HEK293 (cell line): ENCODE measurements at regions not wholly inside any gene's neighbourhood (a gene's known extent, or its start where the extent isn't known, plus 50 kb on each side); places are given as distances from the start of the nearest gene placed in this dataset.

ENCODE experiments used
- CTCF ChIA-PET: fragments of 350-600 bp; formaldehyde crosslinking; extraction: SDS; loops from one replicate; lab custom pipeline; 2021; ENCODE audit warnings: antibody characterized with exemption; lab: Yijun Ruan, JAX
- POLR2A ChIA-PET: fragments of 300-600 bp; formaldehyde crosslinking; extraction: SDS; loops from one replicate; lab custom pipeline; 2020; ENCODE audit warnings: antibody characterized with exemption, inconsistent platforms; lab: Yijun Ruan, JAX
- H3K27ac ChIP-seq: fragments of 200-500 bp; sonication (Bioruptor generic); 2 replicates; pipeline ENCODE4 v1.5.1; 2014; ENCODE audit warnings: low read depth, low read length, control low read depth, inconsistent platforms; ENCODE audit errors: extremely low read depth
- H3K36me3 ChIP-seq, 2 experiments: fragments of 200-500 bp in 1 of 2; sonication (Bioruptor generic) in 1 of 2; 1 replicate in 1 of 2; 2 replicates in 1 of 2; pipeline ENCODE4 v1.5.1; 2014 to 2017; ENCODE audit warnings: inconsistent platforms in 2 of 2, low read length in 2 of 2; ENCODE audit not compliant: control insufficient read depth in 2 of 2, insufficient read depth in 1 of 2
- H3K4me1 ChIP-seq: fragments of 200-500 bp; sonication (Bioruptor generic); 2 replicates; pipeline ENCODE4 v1.5.1; 2014; ENCODE audit warnings: mild to moderate bottlenecking, low read length, inconsistent platforms; ENCODE audit not compliant: control insufficient read depth, insufficient read depth
- H3K4me3 ChIP-seq: 2 replicates; pipeline ENCODE4 v1.5.1; 2011; ENCODE audit warnings: low read depth, mild to moderate bottlenecking, control low read depth, low read length, moderate library complexity
- H3K9me3 ChIP-seq: fragments of 200-500 bp; sonication (Bioruptor generic); 2 replicates; pipeline ENCODE4 v1.5.1; 2014; ENCODE audit warnings: low read depth, low read length, inconsistent platforms; ENCODE audit not compliant: control insufficient read depth, insufficient read depth
- EGR2 ChIP-seq: fragments of 450-650 bp; formaldehyde crosslinking; IDR thresholded peaks from 2 replicates; pipeline ENCODE4 v1.5.1; 2016; ENCODE audit warnings: low read depth, missing biosample characterization, missing genetic modification characterization
- GLIS1 ChIP-seq: fragments of 450-650 bp; formaldehyde crosslinking; IDR thresholded peaks from 2 replicates; pipeline ENCODE4 v1.5.1; 2016; ENCODE audit warnings: missing biosample characterization, missing genetic modification characterization
- SETDB1 ChIP-seq: IDR thresholded peaks from one replicate; pipeline ENCODE4 v1.6.1; 2017; ENCODE audit warnings: mild to moderate bottlenecking, low read length, moderate library complexity, mixed read lengths; ENCODE audit not compliant: insufficient read length
- WT1 ChIP-seq: fragments of 450-650 bp; formaldehyde crosslinking; IDR thresholded peaks from 2 replicates; pipeline ENCODE4 v1.5.1; 2016; ENCODE audit warnings: missing biosample characterization, missing genetic modification characterization
- ZFP3 ChIP-seq: fragments of 450-650 bp; formaldehyde crosslinking; IDR thresholded peaks from 2 replicates; pipeline ENCODE4 v1.5.1; 2016; ENCODE audit warnings: low read depth, missing biosample characterization, missing genetic modification characterization
- ZNF157 ChIP-seq: fragments of 450-650 bp; formaldehyde crosslinking; IDR thresholded peaks from 2 replicates; pipeline ENCODE4 v1.5.1; 2016; ENCODE audit warnings: missing biosample characterization, missing genetic modification characterization
- ZNF239 ChIP-seq: fragments of 450-650 bp; formaldehyde crosslinking; IDR thresholded peaks from 2 replicates; pipeline ENCODE4 v1.5.1; 2016; ENCODE audit warnings: missing biosample characterization, missing genetic modification characterization
- ZNF302 ChIP-seq: fragments of 450-650 bp; formaldehyde crosslinking; IDR thresholded peaks from 2 replicates; pipeline ENCODE4 v1.5.1; 2016; ENCODE audit warnings: missing biosample characterization, missing genetic modification characterization, low read depth
- ZNF341 ChIP-seq: fragments of 450-650 bp; formaldehyde crosslinking; IDR thresholded peaks from 2 replicates; pipeline ENCODE4; 2016; ENCODE audit warnings: low read depth, missing biosample characterization, missing genetic modification characterization
- ZNF366 ChIP-seq: fragments of 450-650 bp; formaldehyde crosslinking; conservative IDR thresholded peaks from 2 replicates; pipeline ENCODE4 v1.5.1; 2016; ENCODE audit warnings: missing biosample characterization, missing genetic modification characterization
- ZNF521 ChIP-seq: fragments of 450-650 bp; formaldehyde crosslinking; IDR thresholded peaks from 2 replicates; pipeline ENCODE4 v1.5.1; 2017; ENCODE audit warnings: missing biosample characterization, mild to moderate bottlenecking, missing genetic modification characterization
- ZNF548 ChIP-seq: fragments of 450-650 bp; formaldehyde crosslinking; IDR thresholded peaks from 2 replicates; pipeline ENCODE4 v1.5.1; 2016; ENCODE audit warnings: missing biosample characterization, missing genetic modification characterization
- ZNF629 ChIP-seq: fragments of 450-650 bp; formaldehyde crosslinking; IDR thresholded peaks from 2 replicates; pipeline ENCODE4 v1.5.1; 2017; ENCODE audit warnings: missing biosample characterization, missing genetic modification characterization
- ZNF791 ChIP-seq: fragments of 450-650 bp; formaldehyde crosslinking; IDR thresholded peaks from 2 replicates; pipeline ENCODE4 v1.5.1; 2016; ENCODE audit warnings: missing biosample characterization, missing genetic modification characterization
- ZSCAN16 ChIP-seq: fragments of 450-650 bp; formaldehyde crosslinking; IDR thresholded peaks from 2 replicates; pipeline ENCODE4 v1.5.1; 2016; ENCODE audit warnings: missing biosample characterization, missing genetic modification characterization
- ZSCAN23 ChIP-seq: fragments of 450-650 bp; formaldehyde crosslinking; IDR thresholded peaks from 2 replicates; pipeline ENCODE4 v1.5.1; 2016; ENCODE audit warnings: missing biosample characterization, missing genetic modification characterization
- TF ChIP-seq, protein P1 (sequence below): fragments of 450-650 bp; formaldehyde crosslinking; IDR thresholded peaks from 2 replicates; pipeline ENCODE4 v1.5.1; 2017; ENCODE audit warnings: missing biosample characterization, missing genetic modification characterization
- TF ChIP-seq, protein P2 (sequence below): fragments of 450-650 bp; formaldehyde crosslinking; IDR thresholded peaks from 2 replicates; pipeline ENCODE4 v1.5.1; 2017; ENCODE audit warnings: missing biosample characterization, missing genetic modification characterization
- TF ChIP-seq, protein P3 (sequence below): fragments of 450-650 bp; formaldehyde crosslinking; IDR thresholded peaks from 2 replicates; pipeline ENCODE4 v1.5.1; 2017; ENCODE audit warnings: missing biosample characterization, missing genetic modification characterization
- TF ChIP-seq, protein P4 (sequence below): fragments of 450-650 bp; formaldehyde crosslinking; IDR thresholded peaks from 2 replicates; pipeline ENCODE4 v1.5.1; 2016; ENCODE audit warnings: missing biosample characterization, missing genetic modification characterization
- TF ChIP-seq, protein P5 (sequence below): fragments of 450-650 bp; formaldehyde crosslinking; IDR thresholded peaks from 2 replicates; pipeline ENCODE4 v1.5.1; 2016; ENCODE audit warnings: missing biosample characterization, missing genetic modification characterization

DNA sequence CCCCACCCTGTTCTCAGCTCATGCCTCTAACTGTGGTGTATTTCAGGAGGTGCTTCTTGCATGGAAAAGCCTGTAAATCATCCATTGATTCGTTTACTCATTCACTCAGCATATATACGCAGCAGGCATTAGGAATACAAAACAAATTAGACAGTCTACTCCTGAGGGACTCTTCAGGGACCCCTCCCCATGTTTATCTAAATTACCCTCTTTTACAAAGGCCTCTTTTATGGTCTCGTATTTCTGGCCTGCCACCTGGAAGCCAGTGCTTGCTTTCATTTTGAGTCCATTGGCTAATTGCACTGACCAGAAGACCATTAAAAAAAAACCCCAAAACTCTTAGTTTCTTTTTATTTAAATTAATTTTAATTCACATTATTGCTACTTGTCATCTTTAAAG lies 134.4 kb downstream of the DACT1 start (continued):
- TF ChIP-seq, protein P1, sequence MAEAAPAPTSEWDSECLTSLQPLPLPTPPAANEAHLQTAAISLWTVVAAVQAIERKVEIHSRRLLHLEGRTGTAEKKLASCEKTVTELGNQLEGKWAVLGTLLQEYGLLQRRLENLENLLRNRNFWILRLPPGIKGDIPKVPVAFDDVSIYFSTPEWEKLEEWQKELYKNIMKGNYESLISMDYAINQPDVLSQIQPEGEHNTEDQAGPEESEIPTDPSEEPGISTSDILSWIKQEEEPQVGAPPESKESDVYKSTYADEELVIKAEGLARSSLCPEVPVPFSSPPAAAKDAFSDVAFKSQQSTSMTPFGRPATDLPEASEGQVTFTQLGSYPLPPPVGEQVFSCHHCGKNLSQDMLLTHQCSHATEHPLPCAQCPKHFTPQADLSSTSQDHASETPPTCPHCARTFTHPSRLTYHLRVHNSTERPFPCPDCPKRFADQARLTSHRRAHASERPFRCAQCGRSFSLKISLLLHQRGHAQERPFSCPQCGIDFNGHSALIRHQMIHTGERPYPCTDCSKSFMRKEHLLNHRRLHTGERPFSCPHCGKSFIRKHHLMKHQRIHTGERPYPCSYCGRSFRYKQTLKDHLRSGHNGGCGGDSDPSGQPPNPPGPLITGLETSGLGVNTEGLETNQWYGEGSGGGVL (tag by site-specific recombination) = no peak
- TF ChIP-seq ZSCAN23 (no peak), ZNF157 (tag by site-specific recombination) (no peak), ZNF791 (no peak), SETDB1 (no peak), ZNF239 (tag by site-specific recombination) (no peak), ZNF366 (no peak), ZSCAN16 (tag by site-specific recombination) (no peak), WT1 (peak; percentile 50; the same call in 1 of the 2 replicates)

DNA sequence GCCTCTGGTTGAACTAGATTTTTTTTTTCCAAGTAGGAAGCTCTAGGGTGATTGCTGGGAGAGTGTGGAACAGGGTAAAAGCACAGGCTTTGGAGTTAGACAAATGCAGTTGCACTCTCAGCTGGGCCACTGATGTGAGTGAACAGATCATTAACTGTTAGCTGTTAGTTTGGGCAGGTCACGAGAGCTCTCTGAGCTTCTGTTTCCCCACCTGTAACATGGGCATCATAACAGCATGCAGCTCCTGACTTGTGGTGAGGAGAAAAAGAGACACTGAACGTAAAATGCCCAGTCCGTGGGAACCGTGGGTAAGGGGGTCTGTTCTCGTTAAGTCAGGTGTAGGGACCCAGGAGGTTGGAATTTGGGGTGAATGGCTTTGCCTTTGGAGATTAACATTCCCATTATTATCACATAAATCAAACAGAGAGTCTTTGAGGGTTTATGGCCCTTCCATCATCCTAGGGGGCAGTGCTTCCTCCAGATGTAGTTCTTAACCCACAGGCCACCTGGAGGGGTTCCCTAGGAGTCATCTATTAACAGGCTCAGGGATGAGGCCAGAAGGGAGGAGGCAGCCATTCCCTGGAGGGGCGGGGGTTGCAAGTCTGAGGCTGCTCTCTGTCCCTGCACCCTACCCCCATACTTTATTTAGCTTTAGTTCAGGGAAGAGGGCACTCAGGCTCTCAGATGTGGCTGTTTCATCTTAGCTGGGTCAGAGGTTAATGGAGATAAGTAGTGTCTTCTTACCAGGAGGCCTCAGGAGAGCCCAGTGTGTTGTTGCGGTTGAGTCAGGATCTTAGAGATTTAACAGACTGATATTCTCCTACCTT lies 135.2 kb downstream of the DACT1 start:
- no peak overlapping the region for H3K4me3 ChIP-seq
- peak overlapping the region; percentile 65 for H3K27ac ChIP-seq
- CTCF ChIA-PET = interaction anchor here (0.6 to 1.7 kb wide), 7 partner anchors 24 to 256 kb away, joined by 3 to 6 read pairs (median 4); no protein-coding TSS in a partner anchor
- POLR2A ChIA-PET = interaction anchor here (1.0 to 1.8 kb wide), 6 partner anchors 10 to 475 kb away, joined by 3 to 11 read pairs (median 6); partner anchors contain the start of genes ARID4A and DACT1
- H3K4me1 ChIP-seq = peaks cover 38% of the 10 kb centered on the region
- no peaks in the 10 kb centered on the region for H3K36me3 ChIP-seq
- H3K9me3 ChIP-seq = no peaks in the 10 kb centered on the region
- TF ChIP-seq EGR2 (tag by site-specific recombination) (0 out of 2 replicates have a peak, but pooled peaks have one; percentile 5), ZFP3 (tag by site-specific recombination) (peak; percentile 12; the same call in 1 of the 2 replicates), ZNF341 (tag by site-specific recombination) (peak; percentile 61), ZNF302 (tag by site-specific recombination) (no peak), ZNF521 (tag by site-specific recombination) (no peak), GLIS1 (tag by site-specific recombination) (peak; percentile 93), ZNF548 (tag by site-specific recombination) (no peak), WT1 (peak; percentile 53), ZNF629 (tag by site-specific recombination) (0 out of 2 replicates have a peak, but pooled peaks have one; percentile 15), SETDB1 (no peak)
- TF ChIP-seq, protein P2, sequence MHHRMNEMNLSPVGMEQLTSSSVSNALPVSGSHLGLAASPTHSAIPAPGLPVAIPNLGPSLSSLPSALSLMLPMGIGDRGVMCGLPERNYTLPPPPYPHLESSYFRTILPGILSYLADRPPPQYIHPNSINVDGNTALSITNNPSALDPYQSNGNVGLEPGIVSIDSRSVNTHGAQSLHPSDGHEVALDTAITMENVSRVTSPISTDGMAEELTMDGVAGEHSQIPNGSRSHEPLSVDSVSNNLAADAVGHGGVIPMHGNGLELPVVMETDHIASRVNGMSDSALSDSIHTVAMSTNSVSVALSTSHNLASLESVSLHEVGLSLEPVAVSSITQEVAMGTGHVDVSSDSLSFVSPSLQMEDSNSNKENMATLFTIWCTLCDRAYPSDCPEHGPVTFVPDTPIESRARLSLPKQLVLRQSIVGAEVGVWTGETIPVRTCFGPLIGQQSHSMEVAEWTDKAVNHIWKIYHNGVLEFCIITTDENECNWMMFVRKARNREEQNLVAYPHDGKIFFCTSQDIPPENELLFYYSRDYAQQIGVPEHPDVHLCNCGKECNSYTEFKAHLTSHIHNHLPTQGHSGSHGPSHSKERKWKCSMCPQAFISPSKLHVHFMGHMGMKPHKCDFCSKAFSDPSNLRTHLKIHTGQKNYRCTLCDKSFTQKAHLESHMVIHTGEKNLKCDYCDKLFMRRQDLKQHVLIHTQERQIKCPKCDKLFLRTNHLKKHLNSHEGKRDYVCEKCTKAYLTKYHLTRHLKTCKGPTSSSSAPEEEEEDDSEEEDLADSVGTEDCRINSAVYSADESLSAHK (tag by site-specific recombination) = peak; percentile 60
- TF ChIP-seq, protein P1 (tag by site-specific recombination) = peak; percentile 25; the same call in 1 of the 2 replicates
- TF ChIP-seq, protein P3, sequence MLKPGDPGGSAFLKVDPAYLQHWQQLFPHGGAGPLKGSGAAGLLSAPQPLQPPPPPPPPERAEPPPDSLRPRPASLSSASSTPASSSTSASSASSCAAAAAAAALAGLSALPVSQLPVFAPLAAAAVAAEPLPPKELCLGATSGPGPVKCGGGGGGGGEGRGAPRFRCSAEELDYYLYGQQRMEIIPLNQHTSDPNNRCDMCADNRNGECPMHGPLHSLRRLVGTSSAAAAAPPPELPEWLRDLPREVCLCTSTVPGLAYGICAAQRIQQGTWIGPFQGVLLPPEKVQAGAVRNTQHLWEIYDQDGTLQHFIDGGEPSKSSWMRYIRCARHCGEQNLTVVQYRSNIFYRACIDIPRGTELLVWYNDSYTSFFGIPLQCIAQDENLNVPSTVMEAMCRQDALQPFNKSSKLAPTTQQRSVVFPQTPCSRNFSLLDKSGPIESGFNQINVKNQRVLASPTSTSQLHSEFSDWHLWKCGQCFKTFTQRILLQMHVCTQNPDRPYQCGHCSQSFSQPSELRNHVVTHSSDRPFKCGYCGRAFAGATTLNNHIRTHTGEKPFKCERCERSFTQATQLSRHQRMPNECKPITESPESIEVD (tag by site-specific recombination) = peak; percentile 62
- TF ChIP-seq, protein P4, sequence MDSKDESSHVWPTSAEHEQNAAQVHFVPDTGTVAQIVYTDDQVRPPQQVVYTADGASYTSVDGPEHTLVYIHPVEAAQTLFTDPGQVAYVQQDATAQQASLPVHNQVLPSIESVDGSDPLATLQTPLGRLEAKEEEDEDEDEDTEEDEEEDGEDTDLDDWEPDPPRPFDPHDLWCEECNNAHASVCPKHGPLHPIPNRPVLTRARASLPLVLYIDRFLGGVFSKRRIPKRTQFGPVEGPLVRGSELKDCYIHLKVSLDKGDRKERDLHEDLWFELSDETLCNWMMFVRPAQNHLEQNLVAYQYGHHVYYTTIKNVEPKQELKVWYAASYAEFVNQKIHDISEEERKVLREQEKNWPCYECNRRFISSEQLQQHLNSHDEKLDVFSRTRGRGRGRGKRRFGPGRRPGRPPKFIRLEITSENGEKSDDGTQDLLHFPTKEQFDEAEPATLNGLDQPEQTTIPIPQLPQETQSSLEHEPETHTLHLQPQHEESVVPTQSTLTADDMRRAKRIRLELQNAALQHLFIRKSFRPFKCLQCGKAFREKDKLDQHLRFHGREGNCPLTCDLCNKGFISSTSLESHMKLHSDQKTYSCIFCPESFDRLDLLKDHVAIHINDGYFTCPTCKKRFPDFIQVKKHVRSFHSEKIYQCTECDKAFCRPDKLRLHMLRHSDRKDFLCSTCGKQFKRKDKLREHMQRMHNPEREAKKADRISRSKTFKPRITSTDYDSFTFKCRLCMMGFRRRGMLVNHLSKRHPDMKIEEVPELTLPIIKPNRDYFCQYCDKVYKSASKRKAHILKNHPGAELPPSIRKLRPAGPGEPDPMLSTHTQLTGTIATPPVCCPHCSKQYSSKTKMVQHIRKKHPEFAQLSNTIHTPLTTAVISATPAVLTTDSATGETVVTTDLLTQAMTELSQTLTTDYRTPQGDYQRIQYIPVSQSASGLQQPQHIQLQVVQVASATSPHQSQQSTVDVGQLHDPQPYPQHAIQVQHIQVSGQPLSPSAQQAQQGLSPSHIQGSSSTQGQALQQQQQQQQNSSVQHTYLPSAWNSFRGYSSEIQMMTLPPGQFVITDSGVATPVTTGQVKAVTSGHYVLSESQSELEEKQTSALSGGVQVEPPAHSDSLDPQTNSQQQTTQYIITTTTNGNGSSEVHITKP = peak; percentile 63
- TF ChIP-seq, protein P5, sequence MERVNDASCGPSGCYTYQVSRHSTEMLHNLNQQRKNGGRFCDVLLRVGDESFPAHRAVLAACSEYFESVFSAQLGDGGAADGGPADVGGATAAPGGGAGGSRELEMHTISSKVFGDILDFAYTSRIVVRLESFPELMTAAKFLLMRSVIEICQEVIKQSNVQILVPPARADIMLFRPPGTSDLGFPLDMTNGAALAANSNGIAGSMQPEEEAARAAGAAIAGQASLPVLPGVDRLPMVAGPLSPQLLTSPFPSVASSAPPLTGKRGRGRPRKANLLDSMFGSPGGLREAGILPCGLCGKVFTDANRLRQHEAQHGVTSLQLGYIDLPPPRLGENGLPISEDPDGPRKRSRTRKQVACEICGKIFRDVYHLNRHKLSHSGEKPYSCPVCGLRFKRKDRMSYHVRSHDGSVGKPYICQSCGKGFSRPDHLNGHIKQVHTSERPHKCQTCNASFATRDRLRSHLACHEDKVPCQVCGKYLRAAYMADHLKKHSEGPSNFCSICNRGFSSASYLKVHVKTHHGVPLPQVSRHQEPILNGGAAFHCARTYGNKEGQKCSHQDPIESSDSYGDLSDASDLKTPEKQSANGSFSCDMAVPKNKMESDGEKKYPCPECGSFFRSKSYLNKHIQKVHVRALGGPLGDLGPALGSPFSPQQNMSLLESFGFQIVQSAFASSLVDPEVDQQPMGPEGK (tag by site-specific recombination) = peak; percentile 48
